IMR-90 (cell line): ENCODE measurements at regions not wholly inside any gene's neighbourhood (a gene's known extent, or its start where the extent isn't known, plus 50 kb on each side); places are given as distances from the start of the nearest gene placed in this dataset.
A peak's percentile ranks its signal among the peaks of the same experiment; 100 is the strongest.

Experiments used
- ATAC-seq: fragments of 200-7000 bp; cut with Tn5 transposase; 2 replicates; pipeline ENCODE4 v1.9.1; 2020; ENCODE audit warnings: low read depth, mild to moderate bottlenecking, moderate library complexity
- BruUV-seq: library from RNA; stranded (reverse); fragments of 400-500 nt; replicated peaks from 2 replicates; lab custom pipeline; 2021; lab: Mats Ljungman, UMichigan
- CTCF ChIA-PET: fragments of 300-600 bp; formaldehyde crosslinking; extraction: SDS; loops from one replicate; lab custom pipeline; 2021; ENCODE audit warnings: antibody characterized with exemption; lab: Yijun Ruan, JAX
- POLR2A ChIA-PET: fragments of 300-600 bp; sonication (Branson Sonifier 250); formaldehyde crosslinking; loops from one replicate; lab custom pipeline; 2022; ENCODE audit warnings: antibody characterized with exemption; ENCODE audit not compliant: unreplicated experiment; lab: Charles Lee
- DNase-seq: peaks from one replicate; pipeline ENCODE4 v3.0.0; 2013
- H2AFZ ChIP-seq: replicated peaks from 2 replicates; pipeline ENCODE3; 2013; ENCODE audit warnings: low read length, mild to moderate bottlenecking; ENCODE audit not compliant: poor library complexity
- H2AK5ac ChIP-seq: 2 replicates; pipeline ENCODE4 v1.6.1; 2013; ENCODE audit warnings: low read depth, low read length, inconsistent platforms
- H2AK9ac ChIP-seq: replicated peaks from 2 replicates; pipeline ENCODE3; 2013; ENCODE audit warnings: mild to moderate bottlenecking, low read depth, low read length, moderate library complexity; ENCODE audit not compliant: poor library complexity
- H2BK120ac ChIP-seq: 2 replicates; pipeline ENCODE4 v1.6.1; 2013; ENCODE audit warnings: low read depth, low read length, inconsistent platforms
- H2BK15ac ChIP-seq: 3 replicates; pipeline ENCODE4 v1.6.1; 2013; ENCODE audit warnings: low read depth, low read length, inconsistent platforms
- H2BK20ac ChIP-seq: 2 replicates; pipeline ENCODE4 v1.6.1; 2013; ENCODE audit warnings: low read depth, mild to moderate bottlenecking, inconsistent platforms, low read length, moderate library complexity
- H2BK5ac ChIP-seq: 2 replicates; pipeline ENCODE4 v1.6.1; 2013; ENCODE audit warnings: mild to moderate bottlenecking, low read depth, low read length, inconsistent platforms; ENCODE audit not compliant: poor library complexity, severe bottlenecking
- H3K14ac ChIP-seq: replicated peaks from 2 replicates; pipeline ENCODE4 v1.6.1; 2013; ENCODE audit warnings: low read depth, low read length, inconsistent platforms
- H3K18ac ChIP-seq: 2 replicates; pipeline ENCODE4 v1.6.1; 2013; ENCODE audit warnings: low read depth, low read length, control low read depth
- H3K23ac ChIP-seq: 2 replicates; pipeline ENCODE4 v1.6.1; 2013; ENCODE audit warnings: low read depth, low read length, inconsistent platforms
- H3K27ac ChIP-seq: 2 replicates; pipeline ENCODE4 v1.5.1; 2013; ENCODE audit warnings: mild to moderate bottlenecking, control low read depth, low read length; ENCODE audit not compliant: insufficient read depth
- H3K27me3 ChIP-seq: 2 replicates; pipeline ENCODE4 v1.6.1; 2013; ENCODE audit warnings: low read length; ENCODE audit not compliant: control insufficient read depth, insufficient read depth
- H3K36me3 ChIP-seq: 2 replicates; pipeline ENCODE4 v1.6.1; 2013; ENCODE audit warnings: low read length, mixed read lengths; ENCODE audit not compliant: control insufficient read depth, insufficient read depth
- H3K4ac ChIP-seq: 2 replicates; pipeline ENCODE4 v1.6.1; 2013; ENCODE audit warnings: low read depth, low read length, inconsistent platforms
- H3K4me1 ChIP-seq: 2 replicates; pipeline ENCODE4 v1.6.1; 2013; ENCODE audit warnings: low read length, mixed read lengths; ENCODE audit not compliant: control insufficient read depth, insufficient read depth
- H3K4me2 ChIP-seq: 2 replicates; pipeline ENCODE4 v1.6.1; 2013; ENCODE audit warnings: low read depth, mild to moderate bottlenecking, control low read depth, low read length, moderate library complexity
- H3K4me3 ChIP-seq: 2 replicates; pipeline ENCODE4 v1.5.1; 2013; ENCODE audit warnings: low read depth, mild to moderate bottlenecking, control low read depth, low read length, moderate library complexity; ENCODE audit not compliant: insufficient read depth
- H3K56ac ChIP-seq: 2 replicates; pipeline ENCODE4 v1.6.1; 2013; ENCODE audit warnings: low read length, inconsistent platforms; ENCODE audit not compliant: insufficient read depth; ENCODE audit errors: extremely low read depth
- H3K79me1 ChIP-seq, 2 experiments: 2 replicates each; pipeline ENCODE4 v1.6.1; 2013; ENCODE audit warnings: low read length in 2 of 2, inconsistent platforms in 1 of 2, low read depth in 1 of 2
- H3K9ac ChIP-seq: 2 replicates; pipeline ENCODE4 v1.6.1; 2013; ENCODE audit warnings: low read depth, low read length, control low read depth
- H3K9me1 ChIP-seq: 2 replicates; pipeline ENCODE4 v1.6.1; 2013; ENCODE audit warnings: low read length, inconsistent platforms; ENCODE audit not compliant: insufficient read depth
- H3K9me3 ChIP-seq: 2 replicates; pipeline ENCODE4 v1.6.1; 2013; ENCODE audit warnings: low read length; ENCODE audit not compliant: control insufficient read depth, insufficient read depth
- H4K20me1 ChIP-seq: 2 replicates; pipeline ENCODE4 v1.6.1; 2013; ENCODE audit warnings: low read length, inconsistent platforms; ENCODE audit not compliant: insufficient read depth
- H4K5ac ChIP-seq: 2 replicates; pipeline ENCODE4 v1.6.1; 2013; ENCODE audit warnings: mild to moderate bottlenecking, low read depth, low read length, control low read depth
- H4K8ac ChIP-seq, 2 experiments: 2 replicates each; pipeline ENCODE4 v1.6.1; 2013; ENCODE audit warnings: low read depth in 2 of 2, low read length in 2 of 2, control low read depth in 1 of 2, inconsistent platforms in 1 of 2
- H4K91ac ChIP-seq: 2 replicates; pipeline ENCODE4 v1.6.1; 2013; ENCODE audit warnings: low read depth, low read length, inconsistent platforms; ENCODE audit not compliant: insufficient read depth
- WGBS, 2 experiments: methylation state at CpG; one replicate each; pipeline versions ENCODE4 v1.1.5 to v1.1.7; 2013; ENCODE audit warnings: missing lambda C conversion rate in 2 of 2; ENCODE audit not compliant: insufficient read length in 1 of 2; ENCODE audit errors: extremely low coverage in 2 of 2; 5-methylcytosine and 5-hydroxymethylcytosine counted together
- dilution Hi-C: fragments of 300-500 bp; cut with HindIII; formaldehyde crosslinking; loops from one replicate; pipeline ENCODE4 v1.14.3; 2018; ENCODE audit warnings: low sequenced_read_pairs; ENCODE audit not compliant: unreplicated experiment
- in situ Hi-C: fragments of 300-500 bp; cut with MboI; formaldehyde crosslinking; loops from 3 replicates; pipeline ENCODE4 v1.14.3; 2019; ENCODE audit warnings: low sequenced_read_pairs, inconsistent platforms, mixed read lengths
- intact Hi-C: fragments of 100-400 bp; cut with micrococcal nuclease; formaldehyde crosslinking; loops from 2 replicates; pipeline ENCODE4 v1.10.0; 2022
- TF ChIP-seq, protein P1 (sequence below): conservative IDR thresholded peaks from 2 replicates; pipeline ENCODE4 v1.5.1; 2012; ENCODE audit warnings: mild to moderate bottlenecking, low read depth, low read length, improper control_type of control experiment

DNA sequence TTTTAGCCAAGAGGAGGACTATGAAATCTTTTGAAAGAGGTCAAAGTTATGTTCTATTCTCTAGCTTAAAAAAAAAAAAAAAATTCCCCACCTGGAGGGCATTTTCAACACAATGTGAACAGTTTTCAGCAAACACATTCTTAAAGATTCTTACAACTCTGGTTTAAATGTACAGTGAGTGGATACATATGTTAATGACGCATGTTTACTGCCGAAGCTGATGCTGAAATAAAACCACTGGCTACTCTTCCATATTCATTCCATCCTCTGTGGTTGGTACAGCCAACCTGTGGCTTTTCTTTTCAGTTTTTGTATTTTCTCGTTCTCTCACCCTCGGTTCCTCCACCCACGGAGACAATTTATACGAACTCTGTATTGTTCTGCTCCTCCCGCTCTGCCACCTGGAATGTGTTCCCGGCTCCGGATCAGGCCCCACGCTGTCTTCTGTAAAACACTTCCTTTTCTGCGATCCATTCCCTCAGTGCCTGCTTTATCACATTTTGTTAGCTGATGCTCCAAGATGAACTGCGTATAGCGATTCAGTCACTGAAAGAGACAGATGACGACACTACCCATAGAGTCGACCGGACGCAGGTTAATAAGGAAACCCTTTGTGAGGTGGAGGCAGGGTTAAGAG, 466.4 kb upstream of the ARGLU1 start:
- Histone ChIP-seq H2BK15ac (peak overlapping the region; percentile 67; the same call in 2 of the 3 replicates), H4K5ac (peak overlapping the region; percentile 75), H3K27ac (peak overlapping the region; percentile 56), H3K79me1 (no peaks in the 10 kb centered on the region), H3K23ac (peak overlapping the region; percentile 57; the same call in 1 of the 2 replicates), H2AK9ac (no peak overlapping the region), H4K8ac (peak overlapping the region; percentile 82 to 84; a peak in 3 of 4 replicates), H3K4ac (peak overlapping the region; percentile 89), H4K20me1 (no peaks in the 10 kb centered on the region), H3K4me2 (0 out of 2 replicates have a peak overlapping the region, but pooled peaks have one; percentile 5), H2AK5ac (peak overlapping the region; percentile 86), H3K14ac (peak overlapping the region; percentile 65), H3K18ac (peak overlapping the region; percentile 50), H4K91ac (peak overlapping the region; percentile 94), H3K36me3 (no peaks in the 10 kb centered on the region), H3K4me1 (peaks cover 15% of the 10 kb centered on the region), H3K27me3 (no peaks in the 10 kb centered on the region), H3K9ac (no peak overlapping the region), H2BK20ac (peak overlapping the region; percentile 98), H3K56ac (peak overlapping the region; percentile 84; the same call in 1 of the 2 replicates), H2BK120ac (peak overlapping the region; percentile 92), H3K9me1 (peaks cover 3% of the 10 kb centered on the region; the same call in 1 of the 2 replicates), H2AFZ (peak overlapping the region; percentile 69), H3K4me3 (no peak overlapping the region), H2BK5ac (peak overlapping the region; percentile 89), H3K9me3 (no peaks in the 10 kb centered on the region)
- intact Hi-C loops (loop anchor here (5.0 kb wide), 2 partner anchors 42 to 63 kb away; no protein-coding TSS in a partner anchor), dilution Hi-C loops (no loop called here), in situ Hi-C loops (no loop called here)
- CTCF ChIA-PET: no interaction called here
- WGBS, 2 experiments: 16% methylated on average over 4 of the region's 17 CpGs; no CpG with 5 or more reads in 1 of the 2 experiments
- POLR2A ChIA-PET: no interaction called here
- peak; percentile 52 for DNase-seq
- ATAC-seq: no peak
- TF ChIP-seq, protein P1, sequence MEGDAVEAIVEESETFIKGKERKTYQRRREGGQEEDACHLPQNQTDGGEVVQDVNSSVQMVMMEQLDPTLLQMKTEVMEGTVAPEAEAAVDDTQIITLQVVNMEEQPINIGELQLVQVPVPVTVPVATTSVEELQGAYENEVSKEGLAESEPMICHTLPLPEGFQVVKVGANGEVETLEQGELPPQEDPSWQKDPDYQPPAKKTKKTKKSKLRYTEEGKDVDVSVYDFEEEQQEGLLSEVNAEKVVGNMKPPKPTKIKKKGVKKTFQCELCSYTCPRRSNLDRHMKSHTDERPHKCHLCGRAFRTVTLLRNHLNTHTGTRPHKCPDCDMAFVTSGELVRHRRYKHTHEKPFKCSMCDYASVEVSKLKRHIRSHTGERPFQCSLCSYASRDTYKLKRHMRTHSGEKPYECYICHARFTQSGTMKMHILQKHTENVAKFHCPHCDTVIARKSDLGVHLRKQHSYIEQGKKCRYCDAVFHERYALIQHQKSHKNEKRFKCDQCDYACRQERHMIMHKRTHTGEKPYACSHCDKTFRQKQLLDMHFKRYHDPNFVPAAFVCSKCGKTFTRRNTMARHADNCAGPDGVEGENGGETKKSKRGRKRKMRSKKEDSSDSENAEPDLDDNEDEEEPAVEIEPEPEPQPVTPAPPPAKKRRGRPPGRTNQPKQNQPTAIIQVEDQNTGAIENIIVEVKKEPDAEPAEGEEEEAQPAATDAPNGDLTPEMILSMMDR: no peak
- BruUV-seq: no TSS peak
